Ovary (tissue), 3 donors: ENCODE measurements at regions not wholly inside any gene's neighbourhood (a gene's known extent, or its start where the extent isn't known, plus 50 kb on each side); places are given as distances from the start of the nearest gene placed in this dataset.

Experiments used
- EP300 ChIP-seq: sonication (generic); formaldehyde crosslinking; IDR thresholded peaks from one replicate; pipeline ENCODE4 v1.6.1; 2017; ENCODE audit warnings: antibody characterized with exemption
- POLR2A ChIP-seq: fragments of 450-650 bp; IDR thresholded peaks from one replicate; pipeline ENCODE4 v1.6.1; 2017; ENCODE audit warnings: antibody characterized with exemption, mild to moderate bottlenecking, moderate library complexity
- TF ChIP-seq, protein P1 (sequence below), 3 donors: fragments of 450-650 bp in 2 of 3; fragments of 200-600 bp in 1 of 3; IDR thresholded peaks; one replicate each; pipeline versions ENCODE4 v1.5.1 to v1.8.0; 2016 to 2022; ENCODE audit warnings: antibody characterized with exemption in 3 of 3, mild to moderate bottlenecking in 1 of 3
- donor health status: DM: no; HTN: no; CAD: no.

DNA sequence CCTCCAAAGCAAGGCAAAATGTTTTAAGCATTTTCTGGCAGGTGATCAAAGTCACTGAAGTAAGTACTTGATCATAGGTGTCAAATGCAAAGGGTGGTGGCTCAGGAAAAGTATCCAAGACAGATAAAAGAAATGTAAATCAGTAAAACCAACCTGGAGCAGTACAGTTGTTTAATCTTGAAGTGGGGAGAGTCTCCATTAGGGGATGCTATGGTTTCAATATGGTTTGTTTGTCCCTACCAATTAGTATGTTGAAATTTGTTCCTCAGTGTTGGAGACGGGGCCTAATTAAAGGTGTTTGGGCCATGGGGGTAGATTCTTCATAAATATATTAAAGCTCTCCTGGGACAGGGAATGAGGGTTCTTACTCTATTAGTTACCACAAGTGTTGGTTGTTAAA, 1781.7 kb upstream of the PRR20A start:
- TF ChIP-seq, protein P1, sequence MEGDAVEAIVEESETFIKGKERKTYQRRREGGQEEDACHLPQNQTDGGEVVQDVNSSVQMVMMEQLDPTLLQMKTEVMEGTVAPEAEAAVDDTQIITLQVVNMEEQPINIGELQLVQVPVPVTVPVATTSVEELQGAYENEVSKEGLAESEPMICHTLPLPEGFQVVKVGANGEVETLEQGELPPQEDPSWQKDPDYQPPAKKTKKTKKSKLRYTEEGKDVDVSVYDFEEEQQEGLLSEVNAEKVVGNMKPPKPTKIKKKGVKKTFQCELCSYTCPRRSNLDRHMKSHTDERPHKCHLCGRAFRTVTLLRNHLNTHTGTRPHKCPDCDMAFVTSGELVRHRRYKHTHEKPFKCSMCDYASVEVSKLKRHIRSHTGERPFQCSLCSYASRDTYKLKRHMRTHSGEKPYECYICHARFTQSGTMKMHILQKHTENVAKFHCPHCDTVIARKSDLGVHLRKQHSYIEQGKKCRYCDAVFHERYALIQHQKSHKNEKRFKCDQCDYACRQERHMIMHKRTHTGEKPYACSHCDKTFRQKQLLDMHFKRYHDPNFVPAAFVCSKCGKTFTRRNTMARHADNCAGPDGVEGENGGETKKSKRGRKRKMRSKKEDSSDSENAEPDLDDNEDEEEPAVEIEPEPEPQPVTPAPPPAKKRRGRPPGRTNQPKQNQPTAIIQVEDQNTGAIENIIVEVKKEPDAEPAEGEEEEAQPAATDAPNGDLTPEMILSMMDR (IDR thresholded peaks at IDR 0.05) = no peak
- TF ChIP-seq POLR2A (no peak), EP300 (no peak)
